ENCODE measurements at regions not wholly inside any gene's neighbourhood (a gene's known extent, or its start where the extent isn't known, plus 50 kb on each side); places are given as distances from the start of the nearest gene placed in this dataset.

- no peak overlapping the region for H3K27ac Mint-ChIP-seq
- TF ChIP-seq, protein P1, sequence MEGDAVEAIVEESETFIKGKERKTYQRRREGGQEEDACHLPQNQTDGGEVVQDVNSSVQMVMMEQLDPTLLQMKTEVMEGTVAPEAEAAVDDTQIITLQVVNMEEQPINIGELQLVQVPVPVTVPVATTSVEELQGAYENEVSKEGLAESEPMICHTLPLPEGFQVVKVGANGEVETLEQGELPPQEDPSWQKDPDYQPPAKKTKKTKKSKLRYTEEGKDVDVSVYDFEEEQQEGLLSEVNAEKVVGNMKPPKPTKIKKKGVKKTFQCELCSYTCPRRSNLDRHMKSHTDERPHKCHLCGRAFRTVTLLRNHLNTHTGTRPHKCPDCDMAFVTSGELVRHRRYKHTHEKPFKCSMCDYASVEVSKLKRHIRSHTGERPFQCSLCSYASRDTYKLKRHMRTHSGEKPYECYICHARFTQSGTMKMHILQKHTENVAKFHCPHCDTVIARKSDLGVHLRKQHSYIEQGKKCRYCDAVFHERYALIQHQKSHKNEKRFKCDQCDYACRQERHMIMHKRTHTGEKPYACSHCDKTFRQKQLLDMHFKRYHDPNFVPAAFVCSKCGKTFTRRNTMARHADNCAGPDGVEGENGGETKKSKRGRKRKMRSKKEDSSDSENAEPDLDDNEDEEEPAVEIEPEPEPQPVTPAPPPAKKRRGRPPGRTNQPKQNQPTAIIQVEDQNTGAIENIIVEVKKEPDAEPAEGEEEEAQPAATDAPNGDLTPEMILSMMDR (IDR thresholded peaks at IDR 0.05), result no peak
- peaks cover 62% of the 10 kb centered on the region for H3K27me3 Mint-ChIP-seq (ENCODE audit: low read depth, poor library complexity)
Measured at GRCh38 chr22:22042009-22042408, 59.4 kb upstream of the TOP3B start.

GRCh38 chr22:22040908-22041307 lies 58.3 kb upstream of the TOP3B start:
- no peak for DNase-seq
- peaks cover 58% of the 10 kb centered on the region for H3K27me3 Mint-ChIP-seq (ENCODE audit: low read depth, poor library complexity)
- no peaks in the 10 kb centered on the region for H3K36me3 Mint-ChIP-seq (ENCODE audit: low read depth)
- no peak overlapping the region for H3K27ac Mint-ChIP-seq
- no peak overlapping the region for H3K4me3 Mint-ChIP-seq
- no peaks in the 10 kb centered on the region for H3K9me3 Mint-ChIP-seq
- TF ChIP-seq, protein P1 (IDR thresholded peaks at IDR 0.05), result no peak
- H3K4me1 Mint-ChIP-seq, result no peaks in the 10 kb centered on the region

More at GRCh38 chr22:22042009-22042408, 59.4 kb upstream of the TOP3B start:
- H3K4me1 Mint-ChIP-seq, result no peaks in the 10 kb centered on the region
- no peak overlapping the region for H3K4me3 Mint-ChIP-seq
- H3K36me3 Mint-ChIP-seq (ENCODE audit: low read depth), result no peaks in the 10 kb centered on the region
- DNase-seq, result no peak
- H3K9me3 Mint-ChIP-seq, result no peaks in the 10 kb centered on the region

DNA sequence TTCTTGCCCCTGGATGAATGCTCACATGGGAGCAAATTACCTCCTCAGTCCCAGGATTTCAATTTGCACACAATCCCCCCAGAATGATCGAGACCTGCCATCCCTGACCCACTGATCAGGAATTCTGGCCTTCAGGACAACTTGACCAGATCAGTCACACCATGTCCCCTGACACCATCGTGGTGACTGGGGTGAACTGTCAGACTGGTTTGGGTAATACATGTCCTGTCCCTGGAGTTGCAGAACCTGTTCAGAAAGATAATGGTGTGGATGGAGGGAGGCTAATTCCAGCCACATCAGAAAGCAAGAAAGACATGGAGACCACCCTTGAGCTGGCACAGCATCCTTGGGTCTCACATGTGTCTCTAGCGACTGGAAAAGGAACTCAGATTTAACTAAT lies 57.9 kb upstream of the TOP3B start:
- H3K27ac Mint-ChIP-seq, result no peak overlapping the region
- peaks cover 59% of the 10 kb centered on the region for H3K27me3 Mint-ChIP-seq (ENCODE audit: low read depth, poor library complexity)
- TF ChIP-seq, protein P1 (IDR thresholded peaks at IDR 0.05), result no peak

DNA sequence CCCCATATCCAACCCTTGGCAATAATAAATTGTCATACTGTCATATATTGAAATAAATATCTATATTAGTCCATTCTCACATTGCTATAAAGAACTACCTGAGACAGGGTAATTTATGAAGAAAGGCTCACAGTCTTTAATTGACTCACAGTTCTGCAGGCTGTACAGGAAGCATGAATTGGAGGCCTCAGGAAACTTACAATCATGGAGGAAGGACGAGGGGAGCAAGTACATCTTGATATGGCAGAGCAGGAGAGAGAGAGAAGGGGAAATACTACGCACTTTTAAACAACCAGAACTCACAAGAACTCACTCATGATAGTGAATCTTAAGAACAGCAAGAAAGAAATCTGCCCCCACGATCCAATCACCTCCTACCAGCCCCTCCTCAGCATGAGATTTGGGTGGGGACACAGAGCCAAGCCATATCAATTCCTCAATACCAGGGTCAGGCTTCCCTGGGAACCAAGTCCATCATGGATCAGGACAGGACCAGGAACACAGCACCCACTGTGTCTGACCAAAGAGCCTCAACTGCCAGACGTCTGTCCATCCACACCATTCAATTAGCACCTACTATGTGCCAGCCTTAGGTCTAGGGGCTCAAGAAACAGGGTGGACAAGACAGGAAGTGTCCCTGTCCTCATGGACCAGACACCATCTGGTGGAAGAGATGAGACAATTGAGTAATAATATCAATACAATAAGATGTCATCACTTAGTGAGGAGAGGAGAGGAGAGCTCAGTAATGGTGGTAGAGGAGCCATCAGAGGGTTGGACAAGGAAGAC lies 56.9 kb upstream of the TOP3B start:
- Mint-ChIP-seq H3K27me3 (ENCODE audit: low read depth, poor library complexity) (peaks cover 60% of the 10 kb centered on the region), H3K4me3 (no peak overlapping the region), H3K9me3 (no peaks in the 10 kb centered on the region), H3K27ac (no peak overlapping the region), H3K36me3 (ENCODE audit: low read depth) (no peaks in the 10 kb centered on the region), H3K4me1 (no peaks in the 10 kb centered on the region)
- TF ChIP-seq, protein P1 (IDR thresholded peaks at IDR 0.05), result no peak
- DNase-seq, result no peak

More for the DNA sequence above, 57.9 kb upstream of the TOP3B start:
- Mint-ChIP-seq H3K36me3 (ENCODE audit: low read depth) (no peaks in the 10 kb centered on the region), H3K4me1 (no peaks in the 10 kb centered on the region), H3K9me3 (no peaks in the 10 kb centered on the region), H3K4me3 (no peak overlapping the region)
- DNase-seq, result no peak

- Mint-ChIP-seq H3K4me1 (peaks cover 5% of the 10 kb centered on the region), H3K4me3 (no peak overlapping the region), H3K27ac (no peak overlapping the region), H3K36me3 (ENCODE audit: low read depth) (no peaks in the 10 kb centered on the region), H3K27me3 (ENCODE audit: low read depth, poor library complexity) (peaks cover 61% of the 10 kb centered on the region), H3K9me3 (no peaks in the 10 kb centered on the region)
- TF ChIP-seq, protein P1 (IDR thresholded peaks at IDR 0.05), result no peak
- no peak for DNase-seq
Measured at GRCh38 chr22:22038178-22038880, 55.7 kb upstream of the TOP3B start.
